SJCRH30 (cell line): ENCODE measurements at regions not wholly inside any gene's neighbourhood (a gene's known extent, or its start where the extent isn't known, plus 50 kb on each side); places are given as distances from the start of the nearest gene placed in this dataset.

Experiments used
- DNase-seq, 2 experiments: peaks; one replicate each; pipeline ENCODE4 v3.0.0-alpha.2; 2015 to 2020
- H3K27ac ChIP-seq: fragments of 250-450 bp; sonication (Bioruptor Pico); 2 replicates; pipeline ENCODE4 v1.5.1; 2020; ENCODE audit warnings: mild to moderate bottlenecking, moderate library complexity
- H3K27me3 ChIP-seq: fragments of 250-450 bp; sonication (Bioruptor Pico); 2 replicates; pipeline ENCODE4 v1.5.1; 2020; ENCODE audit warnings: mild to moderate bottlenecking, moderate library complexity
- H3K36me3 ChIP-seq: fragments of 250-450 bp; sonication (Bioruptor Pico); 2 replicates; pipeline ENCODE4 v1.5.1; 2020; ENCODE audit warnings: mild to moderate bottlenecking, moderate library complexity
- H3K4me1 ChIP-seq: fragments of 250-450 bp; sonication (Bioruptor Pico); 2 replicates; pipeline ENCODE4 v1.5.1; 2020; ENCODE audit warnings: mild to moderate bottlenecking, moderate library complexity
- H3K4me3 ChIP-seq: fragments of 250-450 bp; sonication (Bioruptor Pico); 2 replicates; pipeline ENCODE4 v1.5.1; 2020; ENCODE audit warnings: mild to moderate bottlenecking, moderate library complexity
- H3K9me3 ChIP-seq: fragments of 250-450 bp; sonication (Bioruptor Pico); replicated peaks from 2 replicates; pipeline ENCODE4 v1.5.1; 2020; ENCODE audit warnings: mild to moderate bottlenecking, moderate library complexity

DNA sequence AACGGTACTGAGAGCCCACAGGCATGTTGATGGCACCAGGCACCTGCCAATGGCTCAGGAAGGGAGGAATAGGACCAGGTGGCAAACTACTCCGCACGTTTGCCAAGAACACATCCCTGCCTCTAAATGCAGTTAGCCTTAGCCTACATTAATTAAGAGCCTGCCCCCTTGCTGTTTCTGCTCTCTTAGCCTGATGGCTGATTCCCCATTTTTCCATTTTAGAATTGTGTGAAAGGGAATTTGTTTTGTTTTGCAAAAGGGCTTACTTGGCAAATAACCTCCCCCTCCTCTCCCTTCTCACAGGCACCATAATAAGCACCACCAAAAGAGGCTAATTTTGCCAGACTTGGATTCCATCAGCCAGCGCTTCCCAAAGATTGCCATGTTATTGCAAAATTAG, 1203.2 kb downstream of the SORCS3 start:
- Histone ChIP-seq H3K36me3 (no peaks in the 10 kb centered on the region), H3K4me3 (no peak overlapping the region), H3K27me3 (no peaks in the 10 kb centered on the region; the same call in 1 of the 2 replicates), H3K9me3 (no peaks in the 10 kb centered on the region), H3K4me1 (no peaks in the 10 kb centered on the region), H3K27ac (no peak overlapping the region)
- DNase-seq: no peak

- DNase-seq: no peak
- Histone ChIP-seq H3K27me3 (no peaks in the 10 kb centered on the region; the same call in 1 of the 2 replicates), H3K4me3 (no peak overlapping the region), H3K4me1 (no peaks in the 10 kb centered on the region), H3K9me3 (no peaks in the 10 kb centered on the region), H3K36me3 (no peaks in the 10 kb centered on the region), H3K27ac (no peak overlapping the region)
Observed at GRCh38 chr10:105843786-105844185, 1202.7 kb downstream of the SORCS3 start.

- Histone ChIP-seq H3K27ac (no peak overlapping the region), H3K4me1 (no peaks in the 10 kb centered on the region), H3K4me3 (no peak overlapping the region), H3K9me3 (no peaks in the 10 kb centered on the region), H3K36me3 (no peaks in the 10 kb centered on the region), H3K27me3 (no peaks in the 10 kb centered on the region; the same call in 1 of the 2 replicates)
- DNase-seq: no peak
Observed at GRCh38 chr10:105840288-105840770, 1199.2 kb downstream of the SORCS3 start.

- no peaks in the 10 kb centered on the region; the same call in 1 of the 2 replicates for H3K27me3 ChIP-seq
- H3K4me3 ChIP-seq: no peak overlapping the region
- H3K4me1 ChIP-seq: no peaks in the 10 kb centered on the region
- H3K27ac ChIP-seq: no peak overlapping the region
- DNase-seq: no peak
- H3K36me3 ChIP-seq: no peaks in the 10 kb centered on the region
- H3K9me3 ChIP-seq: no peaks in the 10 kb centered on the region
Observed at GRCh38 chr10:105838392-105838791, 1197.3 kb downstream of the SORCS3 start.

- Histone ChIP-seq H3K27ac (no peak overlapping the region), H3K4me1 (no peaks in the 10 kb centered on the region), H3K4me3 (no peak overlapping the region), H3K36me3 (no peaks in the 10 kb centered on the region), H3K27me3 (no peaks in the 10 kb centered on the region; the same call in 1 of the 2 replicates), H3K9me3 (no peaks in the 10 kb centered on the region)
- DNase-seq: no peak
Observed at GRCh38 chr10:105837951-105838350, 1196.9 kb downstream of the SORCS3 start.

- H3K36me3 ChIP-seq: no peaks in the 10 kb centered on the region
- no peaks in the 10 kb centered on the region for H3K27me3 ChIP-seq
- H3K4me1 ChIP-seq: no peaks in the 10 kb centered on the region
- no peak overlapping the region for H3K4me3 ChIP-seq
- H3K9me3 ChIP-seq: no peaks in the 10 kb centered on the region
- no peak overlapping the region for H3K27ac ChIP-seq
- no peak for DNase-seq
Observed at GRCh38 chr10:105834261-105835059, 1193.4 kb downstream of the SORCS3 start.

DNA sequence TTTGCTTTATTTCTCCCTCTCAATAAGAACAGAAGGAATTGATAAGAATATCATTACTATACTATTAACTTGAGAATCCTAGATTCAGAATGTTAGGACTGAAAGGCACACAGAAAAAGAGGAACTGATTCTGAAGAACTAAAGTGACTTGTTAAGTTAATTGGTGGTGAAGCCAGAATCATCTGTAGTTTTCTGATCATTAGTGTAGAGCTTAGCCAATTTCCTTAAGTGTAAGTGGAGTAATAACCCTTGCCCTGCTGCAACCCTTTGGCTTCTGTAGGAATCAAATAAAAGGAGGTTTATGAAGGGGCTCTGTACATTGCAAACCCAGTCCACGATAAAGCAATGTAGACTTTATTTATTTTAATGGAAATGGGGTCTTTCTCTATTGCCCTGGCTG, 1186.0 kb downstream of the SORCS3 start:
- Histone ChIP-seq H3K27me3 (no peaks in the 10 kb centered on the region; the same call in 1 of the 2 replicates), H3K36me3 (no peaks in the 10 kb centered on the region), H3K4me1 (no peaks in the 10 kb centered on the region), H3K27ac (no peak overlapping the region), H3K9me3 (no peaks in the 10 kb centered on the region), H3K4me3 (no peak overlapping the region)
- no peak for DNase-seq

DNA sequence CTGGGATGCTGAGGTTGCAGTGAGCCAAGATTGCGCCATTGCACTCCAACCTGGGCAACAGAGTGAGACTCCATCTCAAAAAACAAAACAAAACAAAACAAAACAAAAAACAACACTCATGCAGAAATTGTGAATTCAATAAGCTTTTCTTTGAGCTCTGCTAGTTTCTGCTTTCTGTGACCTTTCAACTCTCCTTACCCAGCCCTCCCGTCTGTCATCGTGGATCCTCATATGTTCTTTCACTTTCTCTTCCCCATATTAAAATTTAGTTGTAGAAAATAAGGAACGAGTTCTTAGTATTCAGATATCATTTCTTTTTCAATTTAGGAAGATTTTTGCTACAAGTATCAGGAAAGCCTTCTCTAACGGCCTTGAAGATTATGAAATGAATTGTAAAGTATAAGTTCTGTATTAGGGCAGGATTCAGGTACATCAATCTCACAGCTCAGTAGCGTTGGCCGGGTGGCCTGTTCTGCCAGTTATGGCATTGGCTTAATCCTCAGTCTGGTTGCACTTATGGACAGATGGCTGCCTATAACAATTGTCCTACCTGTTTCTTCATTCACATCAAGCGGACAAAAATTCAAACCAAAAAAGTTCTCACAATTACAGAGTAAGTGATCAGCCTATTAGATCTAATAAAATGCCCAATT, 1167.0 kb downstream of the SORCS3 start:
- no peak overlapping the region for H3K4me3 ChIP-seq
- no peaks in the 10 kb centered on the region for H3K4me1 ChIP-seq
- no peaks in the 10 kb centered on the region for H3K9me3 ChIP-seq

DNA sequence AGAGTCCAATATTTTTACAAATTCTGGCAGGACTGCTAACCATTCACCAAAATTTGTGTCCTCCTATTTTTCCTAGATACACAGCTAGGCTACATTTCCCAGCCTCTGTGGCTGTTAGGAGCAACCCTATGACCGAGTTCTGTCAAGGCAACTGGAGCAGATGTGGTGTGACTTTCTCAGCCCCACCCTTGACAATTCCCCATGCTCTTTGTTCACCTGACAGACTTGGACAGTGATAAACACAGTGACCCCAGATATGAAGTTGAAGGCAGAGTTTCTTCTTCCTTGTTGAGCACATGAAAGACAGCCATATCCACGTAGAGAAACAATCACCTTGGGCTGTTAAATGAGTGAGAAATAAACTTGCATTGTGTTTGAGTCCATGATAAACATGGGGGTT, 1162.1 kb downstream of the SORCS3 start:
- Histone ChIP-seq H3K36me3 (no peaks in the 10 kb centered on the region), H3K4me3 (no peak overlapping the region), H3K27me3 (no peaks in the 10 kb centered on the region), H3K27ac (no peak overlapping the region), H3K9me3 (no peaks in the 10 kb centered on the region), H3K4me1 (no peaks in the 10 kb centered on the region)
- DNase-seq: no peak

More for the DNA sequence above, 1167.0 kb downstream of the SORCS3 start:
- Histone ChIP-seq H3K27ac (no peak overlapping the region), H3K36me3 (no peaks in the 10 kb centered on the region), H3K27me3 (peaks cover 5% of the 10 kb centered on the region; the same call in 1 of the 2 replicates)
- DNase-seq: no peak

DNA sequence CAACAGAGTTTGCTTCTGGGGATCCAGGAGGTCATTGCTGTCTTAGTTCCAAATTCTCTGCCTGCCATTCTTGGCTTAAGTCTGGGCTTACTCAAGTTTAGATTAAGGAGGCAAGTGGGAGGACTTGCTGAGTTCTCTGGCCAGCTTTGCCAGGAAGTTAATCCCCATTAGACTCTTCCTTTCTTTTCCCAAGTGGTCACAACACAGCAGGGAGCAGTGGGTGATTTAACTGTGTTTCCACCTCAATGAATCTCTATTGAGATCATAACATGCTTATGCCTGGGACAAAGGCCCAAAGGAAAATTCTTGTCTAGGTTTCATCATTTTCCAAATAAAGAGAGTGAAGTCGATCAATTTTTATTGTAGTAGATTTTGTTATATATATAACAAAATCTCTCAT, 1159.6 kb downstream of the SORCS3 start:
- Histone ChIP-seq H3K9me3 (no peaks in the 10 kb centered on the region), H3K36me3 (no peaks in the 10 kb centered on the region), H3K4me3 (no peak overlapping the region), H3K27me3 (no peaks in the 10 kb centered on the region), H3K4me1 (no peaks in the 10 kb centered on the region), H3K27ac (no peak overlapping the region)
- no peak for DNase-seq

DNA sequence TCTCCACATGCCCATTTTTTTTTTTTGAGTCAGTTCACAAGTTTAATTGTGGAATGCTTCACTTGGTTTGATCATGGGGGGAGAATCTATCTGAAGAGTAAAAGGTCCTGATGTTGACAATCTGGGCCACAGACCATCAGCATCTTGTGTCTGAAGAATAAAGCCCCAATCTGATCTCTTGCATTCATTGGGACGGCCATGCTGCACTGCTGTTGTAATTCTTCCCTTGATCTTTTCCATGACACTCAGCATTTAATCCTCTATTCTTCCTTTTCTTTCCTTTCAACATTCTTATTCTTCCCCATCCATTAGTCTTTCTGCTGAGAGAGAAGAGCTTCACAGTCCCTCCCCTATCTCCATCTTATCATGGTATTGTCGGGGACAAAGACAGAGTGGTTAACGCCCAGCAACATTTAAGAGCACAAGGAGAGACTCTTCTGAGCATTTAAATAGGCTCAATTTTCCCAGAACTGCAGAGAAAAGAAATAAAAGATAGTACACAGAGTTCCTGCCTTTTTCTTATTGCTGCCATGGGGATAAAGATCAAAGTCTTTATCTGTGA, 1157.3 kb downstream of the SORCS3 start:
- no peak for DNase-seq
- no peaks in the 10 kb centered on the region for H3K9me3 ChIP-seq
- H3K27ac ChIP-seq: no peak overlapping the region
- H3K27me3 ChIP-seq: no peaks in the 10 kb centered on the region
- H3K4me1 ChIP-seq: no peaks in the 10 kb centered on the region
- H3K36me3 ChIP-seq: no peaks in the 10 kb centered on the region
- H3K4me3 ChIP-seq: no peak overlapping the region

GRCh38 chr10:105797234-105797890, 1156.3 kb downstream of the SORCS3 start:
- no peak overlapping the region for H3K4me3 ChIP-seq
- H3K4me1 ChIP-seq: no peaks in the 10 kb centered on the region
- no peaks in the 10 kb centered on the region for H3K27me3 ChIP-seq
- H3K9me3 ChIP-seq: no peaks in the 10 kb centered on the region
- peak in 1 of 2 experiments; percentile 31 for DNase-seq
- H3K27ac ChIP-seq: no peak overlapping the region
- H3K36me3 ChIP-seq: no peaks in the 10 kb centered on the region

GRCh38 chr10:105793071-105793470, 1152.0 kb downstream of the SORCS3 start:
- DNase-seq: no peak
- Histone ChIP-seq H3K9me3 (no peaks in the 10 kb centered on the region), H3K4me3 (no peak overlapping the region), H3K4me1 (no peaks in the 10 kb centered on the region), H3K36me3 (no peaks in the 10 kb centered on the region), H3K27ac (no peak overlapping the region), H3K27me3 (no peaks in the 10 kb centered on the region)

DNA sequence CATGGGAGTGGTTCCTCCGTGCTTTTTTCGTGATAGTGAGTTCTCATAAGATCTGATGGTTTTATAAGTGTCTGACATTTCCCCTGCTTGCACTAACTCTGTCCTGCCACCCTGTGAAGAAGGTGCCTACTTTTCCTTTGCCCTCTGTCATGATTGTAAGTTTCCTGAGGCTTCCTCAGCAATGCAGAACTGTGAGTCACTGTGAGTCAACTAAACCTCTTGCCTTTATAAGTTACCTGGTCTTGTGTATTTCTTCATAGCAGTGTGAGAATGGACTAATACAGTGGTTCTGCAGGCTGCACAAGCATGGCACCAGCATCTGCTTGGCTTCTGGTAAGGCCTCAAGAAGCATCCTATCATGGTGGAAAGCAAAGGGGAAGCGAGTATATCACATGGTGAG, 1144.6 kb downstream of the SORCS3 start:
- Histone ChIP-seq H3K9me3 (no peaks in the 10 kb centered on the region), H3K4me1 (no peaks in the 10 kb centered on the region), H3K36me3 (no peaks in the 10 kb centered on the region), H3K27me3 (no peaks in the 10 kb centered on the region), H3K4me3 (no peak overlapping the region), H3K27ac (no peak overlapping the region)
- no peak for DNase-seq
